ENCODE measurements at regions not wholly inside any gene's neighbourhood (a gene's known extent, or its start where the extent isn't known, plus 50 kb on each side); places are given as distances from the start of the nearest gene placed in this dataset.

DNA sequence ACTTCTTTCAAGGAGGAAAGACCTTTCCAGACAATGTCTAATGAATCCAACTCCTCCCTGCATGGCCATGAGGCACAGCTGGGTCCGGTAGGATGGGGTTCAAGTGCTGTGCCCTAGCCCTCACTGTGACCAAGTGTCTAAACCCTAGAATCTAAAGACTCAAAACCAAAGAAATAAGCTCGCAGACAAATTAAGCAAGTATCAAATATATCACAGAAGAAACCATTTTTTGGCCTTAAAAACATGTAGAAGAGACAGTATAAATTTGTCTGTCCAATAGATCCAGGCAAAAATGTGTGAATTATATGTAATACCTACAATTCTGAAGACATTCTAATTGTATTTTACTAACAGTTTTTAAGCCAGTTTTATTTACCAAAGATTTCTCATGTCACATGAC lies 56.4 kb upstream of the WDR17 start:
- TF ChIP-seq CTCF (IDR thresholded peaks at IDR 0.05; ENCODE audit: insufficient read depth, low read length, poor library complexity, severe bottlenecking) (no peak), EZH2phosphoT487 (conservative IDR thresholded peaks at IDR 0.05; ENCODE audit: low read length) (no peak)
